SK-N-SH (cell line): ENCODE measurements at regions not wholly inside any gene's neighbourhood (a gene's known extent, or its start where the extent isn't known, plus 50 kb on each side); places are given as distances from the start of the nearest gene placed in this dataset.
A peak's percentile ranks its signal among the peaks of the same experiment; 100 is the strongest.

Experiments used
- CTCF ChIA-PET: fragments of 300-600, 350-600 bp; formaldehyde crosslinking; extraction: SDS; loops from one replicate; lab custom pipeline; 2021; lab: Yijun Ruan, JAX
- POLR2A ChIA-PET: fragments of 350-600 bp; sonication (Branson Sonifier 250); formaldehyde crosslinking; extraction: SDS; loops from one replicate; lab custom pipeline; 2020; ENCODE audit warnings: antibody characterized with exemption, inconsistent platforms; lab: Yijun Ruan, JAX
- DNase-seq: peaks from one replicate; pipeline ENCODE4 v3.0.0; 2012
- H2AFZ ChIP-seq: fragments of 200-600 bp; sonication (generic); 2 replicates; pipeline ENCODE4 v1.8.1; 2016; ENCODE audit warnings: antibody characterized with exemption, mild to moderate bottlenecking, low read depth
- H3F3A ChIP-seq: fragments of 200-600 bp; sonication (generic); replicated peaks from 2 replicates; pipeline ENCODE3; 2016; ENCODE audit warnings: antibody characterized with exemption, mild to moderate bottlenecking; ENCODE audit not compliant: insufficient read depth
- H3K27ac ChIP-seq, 2 experiments: fragments of 200-500 bp in 1 of 2; fragments of 200-600 bp in 1 of 2; sonication (Bioruptor generic) in 1 of 2; sonication (generic), shearing (Covaris generic) in 1 of 2; 2 replicates each; pipeline versions ENCODE4 v1.5.1 to v1.6.1; 2014 to 2016; ENCODE audit warnings: low read depth in 2 of 2, inconsistent platforms in 1 of 2, low read length in 1 of 2, mild to moderate bottlenecking in 1 of 2, mixed read lengths in 1 of 2
- H3K27me3 ChIP-seq: fragments of 200-600 bp; sonication (generic), shearing (Covaris generic); 2 replicates; pipeline ENCODE4 v1.6.1; 2016; ENCODE audit warnings: mixed run types; ENCODE audit not compliant: insufficient read depth
- H3K36me3 ChIP-seq, 2 experiments: fragments of 200-500 bp in 1 of 2; fragments of 200-600 bp in 1 of 2; sonication (Bioruptor generic) in 1 of 2; sonication (generic) in 1 of 2; replicated peaks in 1 of 2; 2 replicates each; pipeline versions ENCODE3 to v1.5.1; 2014 to 2016; ENCODE audit warnings: low read length in 1 of 2, mild to moderate bottlenecking in 1 of 2; ENCODE audit not compliant: insufficient read depth in 2 of 2, control insufficient read depth in 1 of 2
- H3K4me1 ChIP-seq, 2 experiments: fragments of 200-500 bp in 1 of 2; fragments of 200-600 bp in 1 of 2; sonication (Bioruptor generic) in 1 of 2; sonication (generic), shearing (Covaris generic) in 1 of 2; 2 replicates each; pipeline versions ENCODE4 v1.5.1 to v1.6.1; 2014 to 2016; ENCODE audit warnings: low read depth in 1 of 2, low read length in 1 of 2, mixed run types in 1 of 2; ENCODE audit not compliant: insufficient read depth in 2 of 2, control insufficient read depth in 1 of 2
- H3K4me2 ChIP-seq: fragments of 200-600 bp; sonication (generic), shearing (Covaris generic); 2 replicates; pipeline ENCODE4 v1.6.1; 2017; ENCODE audit warnings: mixed run types
- H3K4me3 ChIP-seq, 2 experiments: fragments of 200-500 bp in 1 of 2; fragments of 200-600 bp in 1 of 2; sonication (Bioruptor generic) in 1 of 2; sonication (generic), shearing (Covaris generic) in 1 of 2; 2 replicates each; pipeline versions ENCODE4 v1.5.1 to v1.8.1; 2014 to 2016; ENCODE audit warnings: low read depth in 2 of 2, inconsistent platforms in 1 of 2, low read length in 1 of 2, mild to moderate bottlenecking in 1 of 2, mixed read lengths in 1 of 2, moderate library complexity in 1 of 2
- H3K79me2 ChIP-seq: fragments of 200-600 bp; sonication (generic); 2 replicates; pipeline ENCODE4 v1.8.1; 2017; ENCODE audit warnings: mild to moderate bottlenecking; ENCODE audit not compliant: insufficient read depth
- H3K9ac ChIP-seq: fragments of 200-600 bp; sonication (generic); 2 replicates; pipeline ENCODE4 v1.6.1; 2017; ENCODE audit warnings: mixed run types
- H3K9me2 ChIP-seq: fragments of 200-600 bp; sonication (generic); 2 replicates; pipeline ENCODE4 v1.6.1; 2017; ENCODE audit warnings: mixed run types
- H3K9me3 ChIP-seq: fragments of 200-600 bp; sonication (generic); 2 replicates; pipeline ENCODE4 v1.6.1; 2017; ENCODE audit warnings: mixed run types, mild to moderate bottlenecking, moderate library complexity
- H4K20me1 ChIP-seq: fragments of 200-600 bp; sonication (generic); 2 replicates; pipeline ENCODE4 v1.6.1; 2017; ENCODE audit warnings: mild to moderate bottlenecking, mixed run types; ENCODE audit not compliant: insufficient read depth
- CHD2 ChIP-seq: fragments of 150-350 bp; IDR thresholded peaks from 2 replicates; pipeline ENCODE4 v1.6.1; 2018; ENCODE audit warnings: low read length; ENCODE audit not compliant: partially characterized antibody
- EP300 ChIP-seq, 2 experiments: IDR thresholded peaks; 2 replicates each; pipeline versions ENCODE4 v1.4.0 to v1.6.1; 2012; ENCODE audit warnings: borderline replicate concordance in 1 of 2, low read depth in 1 of 2, low read length in 1 of 2
- FOXJ3 ChIP-seq: sonication (generic); formaldehyde crosslinking; IDR thresholded peaks from 2 replicates; pipeline ENCODE4 v1.5.1; 2020; ENCODE audit warnings: mild to moderate bottlenecking, missing genetic modification reagents
- FOXM1 ChIP-seq: IDR thresholded peaks from 2 replicates; pipeline ENCODE4 v1.4.0; 2012; ENCODE audit warnings: low read depth, mild to moderate bottlenecking
- GATA2 ChIP-seq: sonication (generic); formaldehyde crosslinking; IDR thresholded peaks from 2 replicates; pipeline ENCODE4 v1.5.0; 2020; ENCODE audit warnings: mild to moderate bottlenecking, missing genetic modification reagents
- MEF2A ChIP-seq: IDR thresholded peaks from 2 replicates; pipeline ENCODE4 v1.4.0; 2012; ENCODE audit warnings: low read depth, borderline replicate concordance
- NRF1 ChIP-seq: IDR thresholded peaks from 2 replicates; pipeline ENCODE4 v1.6.1; 2012; ENCODE audit warnings: low read depth, mild to moderate bottlenecking, low read length
- RAD21 ChIP-seq: IDR thresholded peaks from 2 replicates; pipeline ENCODE4 v1.6.1; 2012; ENCODE audit warnings: mild to moderate bottlenecking, low read length
- RCOR1 ChIP-seq: fragments of 150-350 bp; IDR thresholded peaks from 2 replicates; pipeline ENCODE4 v1.6.1; 2017; ENCODE audit warnings: antibody characterized with exemption, low read length
- RFX5 ChIP-seq: IDR thresholded peaks from 2 replicates; pipeline ENCODE4 v1.6.1; 2012; ENCODE audit warnings: mild to moderate bottlenecking, improper control_type of control experiment, low read length
- SIN3A ChIP-seq: IDR thresholded peaks from 2 replicates; pipeline ENCODE4 v1.6.1; 2012; ENCODE audit warnings: low read depth, mild to moderate bottlenecking, low read length, moderate library complexity, borderline replicate concordance
- TCF12 ChIP-seq: IDR thresholded peaks from 2 replicates; pipeline ENCODE4 v1.4.0; 2012
- ZBTB33 ChIP-seq: IDR thresholded peaks from 2 replicates; pipeline ENCODE4 v1.4.0; 2012; ENCODE audit warnings: low read depth, borderline replicate concordance
- WGBS: methylation state at CpG from one replicate; pipeline ENCODE4 v1.1.6; 2017; ENCODE audit warnings: low lambda C conversion rate; 5-methylcytosine and 5-hydroxymethylcytosine counted together

- TF ChIP-seq TCF12: no peak
- TF ChIP-seq SIN3A: no peak
- no peak for TF ChIP-seq NRF1
- no peak for DNase-seq
- Histone ChIP-seq H3K36me3 (no peaks in the 10 kb centered on the region), H3K4me2 (no peak overlapping the region), H3K4me3 (no peak overlapping the region), H3K27me3 (no peaks in the 10 kb centered on the region), H3K9me3 (no peaks in the 10 kb centered on the region), H2AFZ (no peak overlapping the region), H3K79me2 (no peaks in the 10 kb centered on the region), H3F3A (no peaks in the 10 kb centered on the region), H4K20me1 (no peaks in the 10 kb centered on the region), H3K27ac (peak overlapping the region in 1 of 2 experiments; percentile 88; a peak in 2 of 4 replicates), H3K9me2 (no peaks in the 10 kb centered on the region), H3K4me1 (peaks cover 0 to 25% of the 10 kb centered on the region in 2 experiments; a peak in 2 of 4 replicates), H3K9ac (no peak overlapping the region)
- ChIA-PET CTCF (interaction anchor here (1.0 to 1.5 kb wide), 4 partner anchors 13 to 145 kb away, joined by 3 to 4 read pairs (median 3); no protein-coding TSS in a partner anchor), POLR2A (no interaction called here)
- WGBS: 13% methylated on average over 1 of the region's 1 CpG
Observed at GRCh38 chr2:136059036-136059472, 58.9 kb downstream of the CXCR4 start.

DNA sequence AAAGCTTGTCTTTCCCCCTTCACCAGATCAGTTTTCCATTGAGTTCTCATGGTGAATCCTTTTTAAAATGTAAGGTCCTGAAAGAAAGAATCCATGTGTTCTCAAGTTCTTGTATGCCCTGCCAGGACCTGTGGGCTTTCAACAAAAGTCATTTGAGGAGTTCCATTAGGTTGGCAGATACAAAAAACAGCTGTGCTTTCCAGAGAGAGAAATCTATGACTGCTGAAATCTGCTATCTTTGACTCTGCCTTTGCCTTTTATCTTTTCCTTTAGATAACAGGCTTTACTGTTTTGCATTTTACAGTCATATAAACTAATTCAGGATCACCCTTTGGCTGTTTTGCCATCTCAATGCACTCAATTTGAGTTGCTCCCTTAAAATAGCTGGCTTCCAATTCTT lies 59.7 kb downstream of the CXCR4 start:
- peak; percentile 44 for DNase-seq
- H3K4me3 ChIP-seq: no peak overlapping the region
- no peaks in the 10 kb centered on the region for H3K9me2 ChIP-seq
- H4K20me1 ChIP-seq: no peaks in the 10 kb centered on the region
- ChIA-PET CTCF (interaction anchor here (0.7 to 1.8 kb wide), 6 partner anchors 9 to 144 kb away, joined by 3 to 7 read pairs (median 4); no protein-coding TSS in a partner anchor), POLR2A (interaction anchor here (0.8 kb wide), 1 partner anchor 11 kb away, joined by 3 read pairs; no protein-coding TSS in a partner anchor)
- H3K9me3 ChIP-seq: no peaks in the 10 kb centered on the region
- H3K4me2 ChIP-seq: no peak overlapping the region
- peaks cover 0 to 23% of the 10 kb centered on the region in 2 experiments; a peak in 2 of 4 replicates for H3K4me1 ChIP-seq
- peak overlapping the region in 1 of 2 experiments; percentile 92; a peak in 2 of 4 replicates for H3K27ac ChIP-seq
- TF ChIP-seq FOXJ3 (CRISPR knock-in tag) (peak; percentile 90), RCOR1 (peak; percentile 97), ZBTB33 (no peak), EP300 (IDR thresholded peaks at IDR 0.05; ENCODE audit: borderline replicate concordance in 1 of 2, low read depth in 1 of 2, low read length in 1 of 2) (peak in 1 of 2 experiments; percentile 96; a peak in 2 of 4 replicates), RAD21 (peak; percentile 18; the same call in 1 of the 2 replicates), FOXM1 (no peak), MEF2A (no peak), GATA2 (CRISPR knock-in tag) (peak; percentile 96), TCF12 (peak; percentile 65), CHD2 (peak; percentile 91), RFX5 (peak; percentile 40; the same call in 1 of the 2 replicates)
- H3K36me3 ChIP-seq: no peaks in the 10 kb centered on the region
- H3K79me2 ChIP-seq: no peaks in the 10 kb centered on the region
- no peak overlapping the region for H2AFZ ChIP-seq
- no peaks in the 10 kb centered on the region for H3K27me3 ChIP-seq
- H3K9ac ChIP-seq: no peak overlapping the region
- H3F3A ChIP-seq: no peaks in the 10 kb centered on the region
